Activated CD4-positive, CD25-positive, alpha-beta regulatory T cell treated with anti-CD3 and anti-CD28 coated beads, Interleukin-2, amount 50 U/mL, for 72 hours (primary cell): ENCODE measurements at regions not wholly inside any gene's neighbourhood (a gene's known extent, or its start where the extent isn't known, plus 50 kb on each side); places are given as distances from the start of the nearest gene placed in this dataset.

ENCODE experiments used
- DNase-seq: peaks from one replicate; pipeline ENCODE4 v3.0.0; 2021

- no peak for DNase-seq
These were observed 529.7 kb downstream of the FBXO15 start for GRCh38 chr18:73617981-73618380.

- DNase-seq: no peak
These were observed 532.1 kb downstream of the FBXO15 start for GRCh38 chr18:73615506-73615905.

GRCh38 chr18:73614812-73615211, 532.8 kb downstream of the FBXO15 start:
- DNase-seq: no peak

- DNase-seq: no peak
These were observed 533.8 kb downstream of the FBXO15 start for GRCh38 chr18:73613706-73614340.

- DNase-seq: no peak
These were observed 549.6 kb downstream of the FBXO15 start for GRCh38 chr18:73597832-73598615.

GRCh38 chr18:73594749-73595148, 552.9 kb downstream of the FBXO15 start:
- DNase-seq: no peak

GRCh38 chr18:73593207-73593606, 554.4 kb downstream of the FBXO15 start:
- DNase-seq: no peak

- no peak for DNase-seq
These were observed 556.7 kb downstream of the FBXO15 start for GRCh38 chr18:73590950-73591349.

- no peak for DNase-seq
These were observed 567.9 kb downstream of the FBXO15 start for GRCh38 chr18:73579698-73580097.

- no peak for DNase-seq
These were observed 570.3 kb downstream of the FBXO15 start for GRCh38 chr18:73577365-73577764.

GRCh38 chr18:73563901-73564472, 583.6 kb downstream of the FBXO15 start:
- no peak for DNase-seq

- DNase-seq: no peak
These were observed 584.3 kb downstream of the FBXO15 start for GRCh38 chr18:73563345-73563744.

GRCh38 chr18:73556904-73557303, 590.7 kb downstream of the FBXO15 start:
- no peak for DNase-seq

- DNase-seq: no peak
These were observed 595.5 kb downstream of the FBXO15 start for GRCh38 chr18:73552171-73552570.

GRCh38 chr18:73551211-73551610, 596.4 kb downstream of the FBXO15 start:
- no peak for DNase-seq

- DNase-seq: no peak
These were observed 598.4 kb downstream of the FBXO15 start for GRCh38 chr18:73549236-73549635.

GRCh38 chr18:73545472-73545871, 602.2 kb downstream of the FBXO15 start:
- DNase-seq: no peak

GRCh38 chr18:73544617-73545016, 603.0 kb downstream of the FBXO15 start:
- DNase-seq: no peak

- DNase-seq: no peak
These were observed 603.6 kb downstream of the FBXO15 start for GRCh38 chr18:73544032-73544431.

GRCh38 chr18:73535990-73536389, 611.6 kb downstream of the FBXO15 start:
- no peak for DNase-seq

GRCh38 chr18:73535189-73535588, 612.4 kb downstream of the FBXO15 start:
- no peak for DNase-seq

- DNase-seq: no peak
These were observed 616.0 kb downstream of the FBXO15 start for GRCh38 chr18:73531601-73532000.

- DNase-seq: no peak
These were observed 619.6 kb downstream of the FBXO15 start for GRCh38 chr18:73528066-73528465.

GRCh38 chr18:73520229-73520628, 627.4 kb downstream of the FBXO15 start:
- DNase-seq: no peak
